ENCODE measurements at regions not wholly inside any gene's neighbourhood (a gene's known extent, or its start where the extent isn't known, plus 50 kb on each side); places are given as distances from the start of the nearest gene placed in this dataset.

DNA sequence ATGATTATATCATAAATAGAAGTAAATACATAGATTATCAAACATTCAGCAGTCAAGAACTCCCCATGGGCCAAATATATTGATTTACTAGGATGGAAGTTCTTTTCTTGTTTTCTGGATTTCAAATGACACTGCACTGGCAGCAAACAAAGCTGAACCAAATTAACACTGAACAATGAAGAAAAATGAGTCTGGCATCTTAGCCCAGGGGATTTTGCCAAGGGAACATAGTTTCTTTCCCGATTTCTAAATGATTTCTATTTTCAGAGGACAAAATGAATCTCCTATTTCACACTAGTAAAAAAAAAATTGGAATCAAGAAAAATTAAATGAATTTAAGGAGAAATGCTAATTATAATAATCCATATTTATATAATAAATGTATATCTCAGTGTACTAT lies 116.9 kb upstream of the FAM174A start:
- no peak overlapping the region for H3K4me3 Mint-ChIP-seq
- Histone ChIP-seq H3K4me1 (ENCODE audit: insufficient read depth, low read length) (no peaks in the 10 kb centered on the region), H3K79me2 (ENCODE audit: insufficient read depth, low read length) (no peaks in the 10 kb centered on the region), H2AFZ (ENCODE audit: low read length) (no peak overlapping the region), H2BK20ac (ENCODE audit: low read depth, low read length, poor library complexity, severe bottlenecking) (no peak overlapping the region), H3K4me2 (ENCODE audit: insufficient read depth, insufficient read length, low read length) (no peak overlapping the region), H4K20me1 (ENCODE audit: control insufficient read depth, insufficient read depth, insufficient read length) (no peaks in the 10 kb centered on the region), H3K27me3 (ENCODE audit: insufficient read depth, low read length) (no peaks in the 10 kb centered on the region), H2BK12ac (ENCODE audit: insufficient read length, low read depth, low read length) (no peak overlapping the region), H3K56ac (ENCODE audit: insufficient read length, low read depth, low read length) (no peak overlapping the region), H3K9ac (ENCODE audit: extremely low read depth, insufficient read length, low read length) (no peak overlapping the region), H3K23me2 (ENCODE audit: insufficient read length, low read depth, low read length, poor library complexity, severe bottlenecking) (no peaks in the 10 kb centered on the region), H3K79me1 (ENCODE audit: insufficient read depth, low read depth, low read length, poor library complexity, severe bottlenecking) (no peaks in the 10 kb centered on the region), H2AK5ac (ENCODE audit: insufficient read length, low read length) (no peak overlapping the region), H2BK5ac (ENCODE audit: insufficient read length, low read length) (no peak overlapping the region), H3K18ac (ENCODE audit: insufficient read length, low read depth, low read length) (no peak overlapping the region), H3K14ac (ENCODE audit: insufficient read depth, low read length) (no peak overlapping the region), H3K23ac (ENCODE audit: insufficient read length, low read depth, low read length) (no peak overlapping the region), H2BK120ac (ENCODE audit: low read depth, low read length, poor library complexity, severe bottlenecking) (no peak overlapping the region), H3K9me3 (ENCODE audit: control insufficient read depth, low read depth, low read length) (no peaks in the 10 kb centered on the region), H3K27ac (ENCODE audit: insufficient read length, low read depth, low read length) (no peak overlapping the region), H4K8ac (replicated peaks; ENCODE audit: insufficient read length, low read depth, low read length) (no peak overlapping the region), H4K5ac (ENCODE audit: insufficient read length, low read depth, low read length) (no peak overlapping the region), H4K91ac (ENCODE audit: insufficient read length, low read depth, low read length) (no peak overlapping the region), H3T11ph (ENCODE audit: low read length) (no peak overlapping the region), H2BK15ac (ENCODE audit: low read depth, low read length) (no peak overlapping the region), H3K4ac (ENCODE audit: low read depth, low read length) (no peak overlapping the region)
- peaks cover 0 to 2% (median 0%) of the 10 kb centered on the region in 3 experiments; a peak in 2 of 7 replicates for H3K36me3 Mint-ChIP-seq (ENCODE audit: insufficient read depth in 1 of 3, low read depth in 3 of 3)
- H3K27ac Mint-ChIP-seq: no peak overlapping the region
- H3K9me3 Mint-ChIP-seq: no peaks in the 10 kb centered on the region; a peak in 1 of 5 replicates
- DNase-seq: no peak
- H3K27me3 Mint-ChIP-seq (ENCODE audit: low read depth): no peaks in the 10 kb centered on the region
- H3K4me1 Mint-ChIP-seq: peaks cover 0 to 2% of the 10 kb centered on the region in 2 experiments; a peak in 2 of 4 replicates
- TF ChIP-seq, protein P1, sequence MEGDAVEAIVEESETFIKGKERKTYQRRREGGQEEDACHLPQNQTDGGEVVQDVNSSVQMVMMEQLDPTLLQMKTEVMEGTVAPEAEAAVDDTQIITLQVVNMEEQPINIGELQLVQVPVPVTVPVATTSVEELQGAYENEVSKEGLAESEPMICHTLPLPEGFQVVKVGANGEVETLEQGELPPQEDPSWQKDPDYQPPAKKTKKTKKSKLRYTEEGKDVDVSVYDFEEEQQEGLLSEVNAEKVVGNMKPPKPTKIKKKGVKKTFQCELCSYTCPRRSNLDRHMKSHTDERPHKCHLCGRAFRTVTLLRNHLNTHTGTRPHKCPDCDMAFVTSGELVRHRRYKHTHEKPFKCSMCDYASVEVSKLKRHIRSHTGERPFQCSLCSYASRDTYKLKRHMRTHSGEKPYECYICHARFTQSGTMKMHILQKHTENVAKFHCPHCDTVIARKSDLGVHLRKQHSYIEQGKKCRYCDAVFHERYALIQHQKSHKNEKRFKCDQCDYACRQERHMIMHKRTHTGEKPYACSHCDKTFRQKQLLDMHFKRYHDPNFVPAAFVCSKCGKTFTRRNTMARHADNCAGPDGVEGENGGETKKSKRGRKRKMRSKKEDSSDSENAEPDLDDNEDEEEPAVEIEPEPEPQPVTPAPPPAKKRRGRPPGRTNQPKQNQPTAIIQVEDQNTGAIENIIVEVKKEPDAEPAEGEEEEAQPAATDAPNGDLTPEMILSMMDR (conservative IDR thresholded peaks at IDR 0.05): no peak
- no CpG with 5 or more reads among the region's 1 CpG for WGBS (ENCODE audit: extremely low coverage, insufficient read length, low lambda C conversion rate)
